ENCODE measurements at regions not wholly inside any gene's neighbourhood (a gene's known extent, or its start where the extent isn't known, plus 50 kb on each side); places are given as distances from the start of the nearest gene placed in this dataset.

DNA sequence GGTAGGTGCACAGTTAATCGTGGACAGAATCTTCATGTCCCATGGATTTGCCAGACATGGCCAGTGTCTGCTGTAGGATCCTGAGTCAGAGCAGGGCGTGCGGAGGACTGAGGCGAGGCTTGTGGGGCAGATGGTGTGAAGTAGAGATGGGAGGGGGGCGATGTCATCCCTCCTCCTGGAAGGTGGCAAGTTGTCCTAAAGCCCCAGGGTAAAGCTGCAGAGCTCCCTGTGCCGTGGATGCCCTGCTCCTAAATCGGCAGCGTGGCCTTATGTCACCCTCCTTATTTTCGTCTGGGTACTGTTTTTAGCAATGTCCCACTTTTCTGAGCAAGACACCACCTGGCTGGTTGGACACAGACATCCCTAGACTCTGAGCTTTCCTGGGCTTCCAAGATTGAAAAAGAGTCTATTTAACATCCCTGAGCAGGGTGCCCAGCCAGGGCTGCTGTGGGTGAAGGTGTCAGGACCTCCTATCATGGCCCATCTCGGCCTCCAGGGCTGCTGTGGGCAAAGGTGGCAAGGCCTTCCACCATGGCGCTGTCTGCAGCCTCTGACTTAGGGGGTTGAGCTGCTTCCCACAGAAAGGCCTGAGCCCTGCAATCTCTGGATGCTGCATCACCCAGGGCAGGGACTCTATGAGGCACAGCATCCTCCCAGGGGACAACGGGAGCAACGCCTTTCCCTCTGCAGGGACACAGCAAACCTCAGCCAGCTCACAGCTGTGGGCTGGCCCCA lies 145.4 kb downstream of the TTLL2 start:
- H3K4me1 ChIP-seq (ENCODE audit: low read depth, poor library complexity, severe bottlenecking), result no peaks in the 10 kb centered on the region
- H2AFZ ChIP-seq (ENCODE audit: low read depth), result no peak overlapping the region
- no peaks in the 10 kb centered on the region for H3K79me2 ChIP-seq (ENCODE audit: insufficient read depth, low read depth)
- H3K9ac ChIP-seq, result no peak overlapping the region
- H3K4me2 ChIP-seq, result no peak overlapping the region
- H3K27ac ChIP-seq, result no peak overlapping the region
- no peaks in the 10 kb centered on the region for H3K36me3 ChIP-seq (ENCODE audit: insufficient read depth)
- TF ChIP-seq, protein P1, sequence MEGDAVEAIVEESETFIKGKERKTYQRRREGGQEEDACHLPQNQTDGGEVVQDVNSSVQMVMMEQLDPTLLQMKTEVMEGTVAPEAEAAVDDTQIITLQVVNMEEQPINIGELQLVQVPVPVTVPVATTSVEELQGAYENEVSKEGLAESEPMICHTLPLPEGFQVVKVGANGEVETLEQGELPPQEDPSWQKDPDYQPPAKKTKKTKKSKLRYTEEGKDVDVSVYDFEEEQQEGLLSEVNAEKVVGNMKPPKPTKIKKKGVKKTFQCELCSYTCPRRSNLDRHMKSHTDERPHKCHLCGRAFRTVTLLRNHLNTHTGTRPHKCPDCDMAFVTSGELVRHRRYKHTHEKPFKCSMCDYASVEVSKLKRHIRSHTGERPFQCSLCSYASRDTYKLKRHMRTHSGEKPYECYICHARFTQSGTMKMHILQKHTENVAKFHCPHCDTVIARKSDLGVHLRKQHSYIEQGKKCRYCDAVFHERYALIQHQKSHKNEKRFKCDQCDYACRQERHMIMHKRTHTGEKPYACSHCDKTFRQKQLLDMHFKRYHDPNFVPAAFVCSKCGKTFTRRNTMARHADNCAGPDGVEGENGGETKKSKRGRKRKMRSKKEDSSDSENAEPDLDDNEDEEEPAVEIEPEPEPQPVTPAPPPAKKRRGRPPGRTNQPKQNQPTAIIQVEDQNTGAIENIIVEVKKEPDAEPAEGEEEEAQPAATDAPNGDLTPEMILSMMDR (conservative IDR thresholded peaks at IDR 0.05; ENCODE audit: low read depth, low read length), result no peak
- H3K27me3 ChIP-seq (ENCODE audit: insufficient read depth, low read depth), result no peaks in the 10 kb centered on the region
- H4K20me1 ChIP-seq (ENCODE audit: insufficient read depth), result no peaks in the 10 kb centered on the region
- H3K4me3 ChIP-seq (IDR thresholded peaks at IDR 0.05; ENCODE audit: insufficient read depth, low read depth, low read length), result no peak overlapping the region

DNA sequence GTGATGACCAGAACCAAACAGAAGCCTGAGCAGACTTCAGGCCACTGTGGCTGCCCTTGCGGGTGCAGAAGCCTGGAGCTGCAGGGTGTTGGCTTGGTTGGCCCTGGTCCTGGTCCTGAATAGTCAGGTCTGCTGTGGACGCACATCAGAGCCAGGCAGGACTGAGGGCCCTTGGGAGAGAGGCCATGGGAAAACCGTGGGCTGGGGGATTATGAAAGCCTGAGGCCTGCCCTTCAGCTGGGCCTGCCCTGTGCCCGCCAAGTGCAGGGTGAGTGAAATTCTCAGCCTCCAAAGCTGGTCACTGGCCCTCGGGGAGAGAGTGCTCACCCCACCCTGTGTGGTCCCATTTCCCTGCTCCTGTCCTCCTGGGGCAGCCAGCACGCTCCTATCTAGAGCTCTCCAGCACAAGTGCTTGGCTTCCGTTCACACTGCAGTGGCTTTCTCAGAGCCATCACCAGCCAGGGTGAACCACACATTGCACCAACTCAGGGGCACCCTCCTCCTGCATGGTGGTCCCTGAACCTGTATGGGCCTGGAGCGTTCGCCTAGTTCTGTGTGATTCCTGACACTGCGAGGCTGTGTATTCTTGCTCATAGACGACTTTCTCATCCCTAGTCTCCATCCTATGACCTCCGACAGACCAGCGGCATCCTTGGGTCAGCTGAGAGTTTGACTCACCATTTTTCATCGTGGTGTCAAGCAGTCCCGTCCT lies 146.1 kb downstream of the TTLL2 start:
- Histone ChIP-seq H3K27ac (no peak overlapping the region), H4K20me1 (ENCODE audit: insufficient read depth) (no peaks in the 10 kb centered on the region), H3K4me1 (ENCODE audit: low read depth, poor library complexity, severe bottlenecking) (no peaks in the 10 kb centered on the region), H3K9ac (no peak overlapping the region), H2AFZ (ENCODE audit: low read depth) (no peak overlapping the region), H3K36me3 (ENCODE audit: insufficient read depth) (no peaks in the 10 kb centered on the region), H3K4me3 (IDR thresholded peaks at IDR 0.05; ENCODE audit: insufficient read depth, low read depth, low read length) (no peak overlapping the region), H3K79me2 (ENCODE audit: insufficient read depth, low read depth) (no peaks in the 10 kb centered on the region), H3K27me3 (ENCODE audit: insufficient read depth, low read depth) (no peaks in the 10 kb centered on the region), H3K4me2 (no peak overlapping the region)
- TF ChIP-seq, protein P1 (conservative IDR thresholded peaks at IDR 0.05; ENCODE audit: low read depth, low read length), result no peak

DNA sequence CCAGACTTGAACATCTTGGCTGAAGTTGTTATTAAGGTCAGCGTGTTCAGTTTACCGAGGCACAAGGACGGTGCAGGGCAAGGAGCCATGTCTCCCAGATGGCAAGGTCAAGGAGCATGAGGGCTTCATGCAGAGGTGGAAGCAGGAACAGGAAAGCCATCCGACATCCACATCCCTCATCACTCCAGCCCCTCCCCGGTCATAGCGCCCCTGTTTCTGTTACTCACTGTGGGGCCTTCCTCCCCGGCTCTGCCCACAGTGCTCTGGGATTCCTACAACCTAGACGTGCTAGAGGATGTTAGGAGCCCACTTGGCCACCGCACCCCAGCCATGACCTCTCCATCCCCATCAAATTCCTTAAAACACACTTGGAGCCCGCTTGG lies 146.7 kb downstream of the TTLL2 start:
- H3K79me2 ChIP-seq (ENCODE audit: insufficient read depth, low read depth), result no peaks in the 10 kb centered on the region
- no peak overlapping the region for H2AFZ ChIP-seq (ENCODE audit: low read depth)
- H3K36me3 ChIP-seq (ENCODE audit: insufficient read depth), result no peaks in the 10 kb centered on the region

DNA sequence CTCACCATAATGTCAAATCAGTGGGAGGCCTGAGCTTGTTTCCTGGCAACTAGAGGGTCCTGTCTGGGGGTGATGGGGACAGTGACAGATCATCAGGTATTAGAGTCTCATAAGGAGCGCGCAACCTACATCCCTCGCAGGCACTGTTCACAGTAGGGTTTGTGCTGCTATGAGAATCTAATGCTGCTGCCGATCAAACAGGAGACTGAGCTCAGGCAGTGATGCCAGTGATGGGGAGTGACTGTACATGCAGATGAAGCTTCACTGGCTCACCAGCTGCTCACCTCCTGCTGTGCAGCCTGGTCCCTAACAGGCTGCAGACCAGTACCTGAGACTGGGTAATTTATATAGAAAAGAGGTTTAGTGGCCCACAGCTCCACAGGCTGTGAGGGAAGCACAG lies 147.3 kb downstream of the TTLL2 start:
- Histone ChIP-seq H3K79me2 (ENCODE audit: insufficient read depth, low read depth) (no peaks in the 10 kb centered on the region), H3K27me3 (ENCODE audit: insufficient read depth, low read depth) (no peaks in the 10 kb centered on the region), H3K9ac (no peak overlapping the region), H3K27ac (no peak overlapping the region), H3K36me3 (ENCODE audit: insufficient read depth) (no peaks in the 10 kb centered on the region), H4K20me1 (ENCODE audit: insufficient read depth) (no peaks in the 10 kb centered on the region), H3K4me2 (no peak overlapping the region), H3K4me3 (IDR thresholded peaks at IDR 0.05; ENCODE audit: insufficient read depth, low read depth, low read length) (no peak overlapping the region), H2AFZ (ENCODE audit: low read depth) (no peak overlapping the region), H3K4me1 (ENCODE audit: low read depth, poor library complexity, severe bottlenecking) (no peaks in the 10 kb centered on the region)
- TF ChIP-seq, protein P1 (conservative IDR thresholded peaks at IDR 0.05; ENCODE audit: low read depth, low read length), result no peak

More for the DNA sequence above, 146.7 kb downstream of the TTLL2 start:
- TF ChIP-seq, protein P1 (conservative IDR thresholded peaks at IDR 0.05; ENCODE audit: low read depth, low read length), result no peak
- H3K4me1 ChIP-seq (ENCODE audit: low read depth, poor library complexity, severe bottlenecking), result no peaks in the 10 kb centered on the region
- no peaks in the 10 kb centered on the region for H3K27me3 ChIP-seq (ENCODE audit: insufficient read depth, low read depth)
- no peak overlapping the region for H3K9ac ChIP-seq
- H3K4me3 ChIP-seq (IDR thresholded peaks at IDR 0.05; ENCODE audit: insufficient read depth, low read depth, low read length), result no peak overlapping the region
- H3K27ac ChIP-seq, result no peak overlapping the region
- H3K4me2 ChIP-seq, result no peak overlapping the region
- no peaks in the 10 kb centered on the region for H4K20me1 ChIP-seq (ENCODE audit: insufficient read depth)

Data from KMS-11 (cell line).